OCI-LY7 (cell line): ENCODE measurements at regions not wholly inside any gene's neighbourhood (a gene's known extent, or its start where the extent isn't known, plus 50 kb on each side); places are given as distances from the start of the nearest gene placed in this dataset.

Experiments
- BruUV-seq: library from RNA; stranded (reverse); fragments of 400-500 nt; replicated peaks from 2 replicates; lab custom pipeline; 2021; lab: Mats Ljungman, UMichigan
- CTCF ChIA-PET: fragments of 300-600 bp; sonication (Branson Sonifier 250); formaldehyde crosslinking; loops from one replicate; lab custom pipeline; 2022; ENCODE audit warnings: antibody characterized with exemption; ENCODE audit not compliant: unreplicated experiment; lab: Charles Lee
- POLR2A ChIA-PET: fragments of 300-600 bp; sonication (Branson Sonifier 250); formaldehyde crosslinking; loops from one replicate; lab custom pipeline; 2022; ENCODE audit warnings: antibody characterized with exemption; lab: Charles Lee
- DNase-seq: peaks from one replicate; pipeline ENCODE4 v3.0.0-alpha.2; 2015; ENCODE audit warnings: low spot score
- H2AFZ ChIP-seq: fragments of 200-600 bp; sonication (generic), shearing (Covaris generic); 2 replicates; pipeline ENCODE4 v1.6.1; 2014; ENCODE audit warnings: mild to moderate bottlenecking, antibody characterized with exemption, low read length, moderate library complexity
- H3K27ac ChIP-seq: fragments of 200-600 bp; sonication (generic); 2 replicates; pipeline ENCODE4 v1.5.1; 2014; ENCODE audit warnings: mixed run types, low read depth, mild to moderate bottlenecking, moderate library complexity, low read length, inconsistent platforms; ENCODE audit not compliant: poor library complexity, severe bottlenecking
- H3K36me3 ChIP-seq: fragments of 200-600 bp; sonication (generic); 2 replicates; pipeline ENCODE4 v1.6.1; 2014; ENCODE audit warnings: mild to moderate bottlenecking, antibody characterized with exemption, low read length, moderate library complexity, mixed read lengths; ENCODE audit not compliant: insufficient read depth
- H3K4me1 ChIP-seq: fragments of 200-600 bp; sonication (generic); 2 replicates; pipeline ENCODE4 v1.5.1; 2014; ENCODE audit warnings: mild to moderate bottlenecking, low read length; ENCODE audit not compliant: insufficient read depth, poor library complexity, severe bottlenecking
- H3K4me2 ChIP-seq: fragments of 200-600 bp; sonication (generic); 2 replicates; pipeline ENCODE4 v1.6.1; 2014; ENCODE audit warnings: mild to moderate bottlenecking, low read length
- H3K4me3 ChIP-seq: fragments of 200-600 bp; sonication (generic); 2 replicates; pipeline ENCODE4 v1.5.1; 2014; ENCODE audit warnings: mild to moderate bottlenecking, low read depth, low read length; ENCODE audit not compliant: poor library complexity, severe bottlenecking
- H3K79me2 ChIP-seq: fragments of 200-600 bp; sonication (generic); 2 replicates; pipeline ENCODE4 v1.6.1; 2016; ENCODE audit warnings: low read depth, mild to moderate bottlenecking, low read length, moderate library complexity, mixed read lengths; ENCODE audit not compliant: insufficient read depth
- H3K9me2 ChIP-seq: fragments of 200-600 bp; sonication (generic); 2 replicates; pipeline ENCODE4 v1.6.1; 2016; ENCODE audit warnings: mild to moderate bottlenecking, low read length, mixed read lengths; ENCODE audit not compliant: insufficient read depth
- H3K9me3 ChIP-seq: fragments of 200-600 bp; sonication (generic); 2 replicates; pipeline ENCODE4 v1.6.1; 2014; ENCODE audit warnings: mild to moderate bottlenecking, mixed run types, low read length, mixed read lengths
- H4K20me1 ChIP-seq: fragments of 200-600 bp; sonication (generic); 2 replicates; pipeline ENCODE4 v1.6.1; 2014; ENCODE audit warnings: mild to moderate bottlenecking, antibody characterized with exemption, low read length, moderate library complexity, mixed read lengths; ENCODE audit not compliant: insufficient read depth
- CTCF ChIP-seq: fragments of 200-600 bp; sonication (generic); conservative IDR thresholded peaks from 2 replicates; pipeline ENCODE4 v1.5.1; 2014; ENCODE audit warnings: mild to moderate bottlenecking, antibody characterized with exemption, low read length, moderate library complexity, mixed read lengths
- EZH2phosphoT487 ChIP-seq: fragments of 200-600 bp; sonication (generic); IDR thresholded peaks from 2 replicates; pipeline ENCODE4 v1.6.1; 2018; ENCODE audit warnings: low read depth, borderline replicate concordance, mild to moderate bottlenecking, mixed run types, antibody characterized with exemption, low read length, moderate library complexity, mixed read lengths
- intact Hi-C: fragments of 100-400 bp; cut with micrococcal nuclease; formaldehyde crosslinking; loops from one replicate; pipeline ENCODE4 v1.10.0; 2022; ENCODE audit not compliant: unreplicated experiment

DNA sequence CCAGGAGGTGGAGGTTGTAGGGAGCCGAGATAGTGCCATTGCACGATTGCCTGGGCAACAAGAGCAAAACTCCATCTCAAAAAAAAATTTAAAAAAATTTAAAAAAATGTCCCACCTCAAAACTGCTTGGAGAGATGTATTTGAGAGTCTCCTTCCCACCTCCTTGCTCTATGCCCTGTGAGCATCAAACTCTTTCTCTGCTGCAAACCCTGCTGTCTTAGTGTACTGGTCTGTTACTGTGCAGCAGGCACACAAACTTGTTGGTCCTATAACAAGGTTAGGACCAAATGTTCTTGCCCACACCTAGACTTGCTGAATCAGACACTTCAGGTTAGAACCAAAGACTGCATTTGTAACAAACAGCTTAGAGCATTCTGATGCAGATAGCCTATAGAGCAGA lies 153.5 kb upstream of the FUT8 start:
- Histone ChIP-seq H4K20me1 (no peaks in the 10 kb centered on the region), H3K9me3 (no peaks in the 10 kb centered on the region; the same call in 1 of the 2 replicates), H3K79me2 (no peaks in the 10 kb centered on the region), H3K27ac (no peak overlapping the region), H3K9me2 (no peaks in the 10 kb centered on the region), H3K36me3 (no peaks in the 10 kb centered on the region; the same call in 1 of the 2 replicates), H3K4me2 (no peak overlapping the region), H2AFZ (no peak overlapping the region), H3K4me3 (no peak overlapping the region), H3K4me1 (peaks cover 20% of the 10 kb centered on the region)
- no peak for DNase-seq
- BruUV-seq = no TSS peak
- CTCF ChIA-PET = no interaction called here
- POLR2A ChIA-PET = interaction anchor here (1.8 kb wide), 1 partner anchor 12 kb away, joined by 9 read pairs; no protein-coding TSS in a partner anchor
- intact Hi-C loops = loop anchor here (10.0 kb wide), 1 partner anchor 566 kb away; no protein-coding TSS in a partner anchor
- TF ChIP-seq CTCF (no peak), EZH2phosphoT487 (no peak)

DNA sequence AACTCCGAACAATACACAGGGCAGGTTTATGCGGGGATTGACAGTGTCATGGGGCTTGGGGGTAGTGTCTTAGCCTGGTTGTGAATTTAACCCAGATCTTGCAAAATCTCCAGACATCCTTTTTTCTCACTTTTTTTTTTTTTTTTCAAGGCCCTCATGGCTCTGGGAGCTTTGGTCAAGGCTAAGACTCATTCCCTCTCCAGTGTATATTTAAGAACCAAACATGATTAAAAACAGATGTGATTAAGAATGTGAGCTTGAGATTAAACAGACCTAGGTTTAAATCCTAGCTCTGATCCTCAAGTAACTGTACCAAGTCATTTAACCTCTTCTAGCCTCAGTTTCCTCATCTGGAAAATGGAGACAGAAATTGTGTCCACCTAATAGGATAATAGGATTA lies 151.7 kb upstream of the FUT8 start:
- H3K4me3 ChIP-seq = no peak overlapping the region
- no peak overlapping the region for H3K27ac ChIP-seq
- ChIA-PET POLR2A (interaction anchor here (0.7 to 1.2 kb wide), 3 partner anchors 11 to 53 kb away, joined by 3 to 5 read pairs (median 4); no protein-coding TSS in a partner anchor), CTCF (no interaction called here)
- TF ChIP-seq CTCF (no peak), EZH2phosphoT487 (no peak)
- no peaks in the 10 kb centered on the region for H3K9me2 ChIP-seq
- H3K4me2 ChIP-seq = no peak overlapping the region
- H4K20me1 ChIP-seq = no peaks in the 10 kb centered on the region
- no peaks in the 10 kb centered on the region for H3K79me2 ChIP-seq
- intact Hi-C loops = no loop called here
- BruUV-seq = no TSS peak
- H3K9me3 ChIP-seq = no peaks in the 10 kb centered on the region; the same call in 1 of the 2 replicates
- no peak for DNase-seq
- H2AFZ ChIP-seq = no peak overlapping the region
- peaks cover 10% of the 10 kb centered on the region for H3K4me1 ChIP-seq
- H3K36me3 ChIP-seq = no peaks in the 10 kb centered on the region; the same call in 1 of the 2 replicates

DNA sequence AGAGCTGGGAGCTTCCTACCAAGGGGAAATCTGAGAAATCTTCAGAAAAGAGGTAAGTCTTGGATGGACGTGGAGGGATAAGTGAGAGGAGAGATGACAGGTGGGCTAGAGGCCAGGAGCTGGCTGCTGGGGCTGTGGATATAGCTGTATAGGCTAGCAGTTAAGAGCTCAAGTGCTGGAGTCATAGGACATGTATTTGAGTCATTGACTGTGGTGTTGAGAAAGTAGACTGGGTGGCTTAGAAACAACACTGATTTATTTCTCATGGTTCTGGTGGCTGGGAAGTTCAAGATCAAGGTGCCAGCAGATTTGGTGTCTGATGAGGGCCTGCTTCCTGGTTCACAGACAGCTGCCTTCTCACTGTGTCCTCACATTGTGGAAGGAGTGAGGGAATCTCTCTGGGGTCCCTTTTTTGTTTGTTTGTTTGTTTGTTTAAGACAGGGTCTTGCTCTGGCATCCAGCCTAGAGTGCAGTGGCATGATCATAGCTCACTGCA lies 151.1 kb upstream of the FUT8 start:
- H3K9me2 ChIP-seq = no peaks in the 10 kb centered on the region
- no peaks in the 10 kb centered on the region for H4K20me1 ChIP-seq
- H3K4me1 ChIP-seq = peaks cover 3% of the 10 kb centered on the region
- no peak overlapping the region for H2AFZ ChIP-seq
- no peaks in the 10 kb centered on the region; the same call in 1 of the 2 replicates for H3K9me3 ChIP-seq
- no peaks in the 10 kb centered on the region; the same call in 1 of the 2 replicates for H3K36me3 ChIP-seq
- ChIA-PET CTCF (no interaction called here), POLR2A (interaction anchor here (0.5 to 1.2 kb wide), 3 partner anchors 10 to 91 kb away, joined by 3 to 5 read pairs (median 4); no protein-coding TSS in a partner anchor)
- no peaks in the 10 kb centered on the region for H3K79me2 ChIP-seq
- TF ChIP-seq EZH2phosphoT487 (no peak), CTCF (no peak)
- intact Hi-C loops = no loop called here
- DNase-seq = no peak
- no peak overlapping the region for H3K4me3 ChIP-seq
- no peak overlapping the region for H3K4me2 ChIP-seq
- BruUV-seq = no TSS peak
- H3K27ac ChIP-seq = no peak overlapping the region
